OCI-LY1 (cell line): ENCODE measurements at regions not wholly inside any gene's neighbourhood (a gene's known extent, or its start where the extent isn't known, plus 50 kb on each side); places are given as distances from the start of the nearest gene placed in this dataset.

Source experiments
- H2AFZ ChIP-seq: fragments of 200-600 bp; sonication (generic), shearing (Covaris generic); 2 replicates; pipeline ENCODE4 v1.6.0; 2014; ENCODE audit warnings: antibody characterized with exemption, mild to moderate bottlenecking, low read length
- H3F3A ChIP-seq: fragments of 200-600 bp; sonication (generic), shearing (Covaris generic); 2 replicates; pipeline ENCODE4 v1.6.0; 2014; ENCODE audit warnings: mild to moderate bottlenecking, antibody characterized with exemption, low read length, moderate library complexity; ENCODE audit not compliant: insufficient read depth
- H3K27ac ChIP-seq: fragments of 200-600 bp; sonication (generic); 2 replicates; pipeline ENCODE4 v1.5.1; 2014; ENCODE audit warnings: low read length, mixed run types, mild to moderate bottlenecking, low read depth; ENCODE audit not compliant: poor library complexity, severe bottlenecking
- H3K27me3 ChIP-seq: fragments of 200-600 bp; sonication (generic); 2 replicates; pipeline ENCODE4 v1.6.0; 2014; ENCODE audit warnings: antibody characterized with exemption, mild to moderate bottlenecking, low read length, moderate library complexity; ENCODE audit not compliant: insufficient read depth
- H3K36me3 ChIP-seq: fragments of 200-600 bp; sonication (generic); 2 replicates; pipeline ENCODE4 v1.6.1; 2014; ENCODE audit warnings: mild to moderate bottlenecking, antibody characterized with exemption, low read length, moderate library complexity, mixed read lengths; ENCODE audit not compliant: insufficient read depth
- H3K4me1 ChIP-seq: fragments of 200-600 bp; sonication (generic); 2 replicates; pipeline ENCODE4 v1.5.1; 2014; ENCODE audit warnings: mild to moderate bottlenecking, low read length, moderate library complexity; ENCODE audit not compliant: insufficient read depth, severe bottlenecking
- H3K4me2 ChIP-seq: fragments of 200-600 bp; sonication (generic), shearing (Covaris generic); 2 replicates; pipeline ENCODE4 v1.6.1; 2014; ENCODE audit warnings: low read length
- H3K4me3 ChIP-seq: fragments of 200-600 bp; sonication (generic); 2 replicates; pipeline ENCODE4 v1.5.1; 2014; ENCODE audit warnings: low read length, low read depth, mild to moderate bottlenecking, mixed read lengths; ENCODE audit not compliant: poor library complexity, severe bottlenecking
- H3K79me2 ChIP-seq: fragments of 200-600 bp; shearing (Covaris generic); 2 replicates; pipeline ENCODE4 v1.6.1; 2016; ENCODE audit warnings: mixed run types, low read length, mixed read lengths; ENCODE audit not compliant: insufficient read depth
- H3K9ac ChIP-seq: fragments of 200-600 bp; sonication (generic), shearing (Covaris generic); 2 replicates; pipeline ENCODE4 v1.6.1; 2014; ENCODE audit warnings: mild to moderate bottlenecking, low read length, mixed read lengths
- H3K9me2 ChIP-seq: fragments of 200-600 bp; sonication (generic), shearing (Covaris generic); 2 replicates; pipeline ENCODE4 v1.6.1; 2014; ENCODE audit warnings: low read depth, mild to moderate bottlenecking, low read length, mixed read lengths
- H3K9me3 ChIP-seq: fragments of 200-600 bp; shearing (Covaris generic); 2 replicates; pipeline ENCODE4 v1.6.1; 2014; ENCODE audit warnings: low read length, mixed read lengths
- H4K20me1 ChIP-seq: fragments of 200-600 bp; sonication (generic), shearing (Covaris generic); 2 replicates; pipeline ENCODE4 v1.6.0; 2016; ENCODE audit warnings: mild to moderate bottlenecking, low read length; ENCODE audit not compliant: insufficient read depth
- EZH2 ChIP-seq: fragments of 200-600 bp; sonication (generic), shearing (Covaris generic); IDR thresholded peaks from 2 replicates; pipeline ENCODE4 v1.8.0; 2017; ENCODE audit warnings: borderline replicate concordance, mixed run types, mild to moderate bottlenecking, antibody characterized with exemption, low read length, moderate library complexity, mixed read lengths
- TF ChIP-seq, protein P1 (sequence below): fragments of 200-600 bp; sonication (generic), shearing (Covaris generic); IDR thresholded peaks from 2 replicates; pipeline ENCODE4 v1.5.1; 2017; ENCODE audit warnings: mild to moderate bottlenecking, antibody characterized with exemption, low read length, moderate library complexity, mixed read lengths

DNA sequence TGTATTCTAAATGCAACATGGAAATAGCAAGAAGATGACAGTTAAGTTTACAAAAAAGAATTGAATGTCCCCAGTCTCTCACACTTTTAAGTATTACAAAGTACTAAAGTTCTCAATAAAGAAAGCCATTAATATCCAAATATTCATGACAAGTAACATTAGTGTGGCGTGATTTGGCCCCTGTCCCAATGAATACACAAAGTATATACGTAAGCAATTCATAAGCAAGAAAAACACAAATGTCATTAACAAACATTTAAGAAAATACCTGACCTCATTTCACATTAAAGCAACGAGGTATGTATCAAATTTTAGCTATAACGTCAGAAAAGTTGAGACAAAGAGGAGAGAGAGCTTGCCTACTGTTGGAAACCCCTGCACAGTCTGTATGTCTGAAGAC, 241.9 kb upstream of the IRS2 start:
- Histone ChIP-seq H3K27me3 (no peaks in the 10 kb centered on the region), H3K4me3 (no peak overlapping the region), H3K9me2 (no peaks in the 10 kb centered on the region), H3K36me3 (no peaks in the 10 kb centered on the region), H4K20me1 (no peaks in the 10 kb centered on the region), H2AFZ (no peak overlapping the region), H3K4me1 (no peaks in the 10 kb centered on the region), H3K79me2 (no peaks in the 10 kb centered on the region), H3K27ac (no peak overlapping the region), H3F3A (no peaks in the 10 kb centered on the region), H3K4me2 (no peak overlapping the region), H3K9me3 (no peaks in the 10 kb centered on the region), H3K9ac (no peak overlapping the region)
- TF ChIP-seq, protein P1, sequence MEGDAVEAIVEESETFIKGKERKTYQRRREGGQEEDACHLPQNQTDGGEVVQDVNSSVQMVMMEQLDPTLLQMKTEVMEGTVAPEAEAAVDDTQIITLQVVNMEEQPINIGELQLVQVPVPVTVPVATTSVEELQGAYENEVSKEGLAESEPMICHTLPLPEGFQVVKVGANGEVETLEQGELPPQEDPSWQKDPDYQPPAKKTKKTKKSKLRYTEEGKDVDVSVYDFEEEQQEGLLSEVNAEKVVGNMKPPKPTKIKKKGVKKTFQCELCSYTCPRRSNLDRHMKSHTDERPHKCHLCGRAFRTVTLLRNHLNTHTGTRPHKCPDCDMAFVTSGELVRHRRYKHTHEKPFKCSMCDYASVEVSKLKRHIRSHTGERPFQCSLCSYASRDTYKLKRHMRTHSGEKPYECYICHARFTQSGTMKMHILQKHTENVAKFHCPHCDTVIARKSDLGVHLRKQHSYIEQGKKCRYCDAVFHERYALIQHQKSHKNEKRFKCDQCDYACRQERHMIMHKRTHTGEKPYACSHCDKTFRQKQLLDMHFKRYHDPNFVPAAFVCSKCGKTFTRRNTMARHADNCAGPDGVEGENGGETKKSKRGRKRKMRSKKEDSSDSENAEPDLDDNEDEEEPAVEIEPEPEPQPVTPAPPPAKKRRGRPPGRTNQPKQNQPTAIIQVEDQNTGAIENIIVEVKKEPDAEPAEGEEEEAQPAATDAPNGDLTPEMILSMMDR: no peak

DNA sequence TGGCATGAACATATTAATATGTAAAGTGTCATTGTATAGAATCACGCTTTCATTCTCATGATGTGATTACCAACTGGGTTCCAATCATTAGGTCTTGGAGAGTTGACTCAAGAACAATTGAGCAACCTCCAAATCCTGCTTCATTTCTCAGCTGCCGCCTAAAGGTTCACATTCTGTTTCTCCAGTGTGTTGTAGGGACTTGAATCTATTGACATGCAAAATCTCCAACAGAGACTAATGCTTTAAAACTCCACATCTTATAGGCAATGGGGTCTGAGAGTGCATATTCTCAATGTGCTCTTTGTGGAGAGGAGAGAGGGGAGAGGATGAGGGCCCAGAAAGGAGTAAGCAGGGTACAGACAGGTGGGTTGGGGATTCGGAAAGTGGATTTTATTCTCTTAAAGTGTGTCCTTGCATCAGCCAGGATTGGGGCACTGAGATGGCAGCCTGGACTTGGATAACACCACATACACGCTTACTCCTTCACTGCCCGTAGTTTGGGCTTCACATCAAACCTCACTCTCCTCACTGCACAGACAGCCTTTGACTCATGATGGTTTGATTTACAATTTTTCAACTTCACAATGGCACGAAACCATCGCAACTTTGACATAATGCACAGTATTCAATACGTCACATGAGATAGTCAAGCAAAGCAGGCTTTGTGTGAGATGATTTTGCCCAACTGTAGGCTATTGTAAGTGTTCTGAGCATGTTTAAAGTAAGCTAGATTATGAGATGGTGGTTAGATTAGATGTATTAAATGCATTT, 241.3 kb upstream of the IRS2 start:
- H3K79me2 ChIP-seq: no peaks in the 10 kb centered on the region
- H3K27ac ChIP-seq: no peak overlapping the region
- no peaks in the 10 kb centered on the region for H3K4me1 ChIP-seq
- no peak overlapping the region for H3K4me3 ChIP-seq
- no peaks in the 10 kb centered on the region for H3K27me3 ChIP-seq
- no peak overlapping the region for H3K4me2 ChIP-seq
- H2AFZ ChIP-seq: no peak overlapping the region
- H3K9me2 ChIP-seq: no peaks in the 10 kb centered on the region
- no peaks in the 10 kb centered on the region for H3K36me3 ChIP-seq
- no peaks in the 10 kb centered on the region for H4K20me1 ChIP-seq
- no peaks in the 10 kb centered on the region for H3K9me3 ChIP-seq
- no peaks in the 10 kb centered on the region for H3F3A ChIP-seq
- TF ChIP-seq EZH2: no peak
- TF ChIP-seq, protein P1: no peak
- no peak overlapping the region for H3K9ac ChIP-seq

DNA sequence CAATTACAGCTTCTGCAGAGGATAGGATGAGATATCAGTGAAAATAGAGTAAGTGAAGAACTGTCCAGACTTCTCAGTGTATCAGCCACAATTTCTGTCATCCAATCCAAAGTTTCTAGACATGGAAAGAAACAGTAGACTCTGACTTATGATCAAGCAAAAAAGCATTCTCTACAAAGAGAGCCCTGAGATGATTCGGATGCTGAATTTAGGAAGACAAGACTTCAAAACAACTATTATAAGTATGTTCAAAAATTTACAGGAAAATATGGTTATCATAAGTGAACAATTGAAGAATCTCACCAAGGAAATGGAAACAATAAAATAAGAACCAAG, 238.2 kb upstream of the IRS2 start:
- H2AFZ ChIP-seq: no peak overlapping the region
- no peaks in the 10 kb centered on the region for H4K20me1 ChIP-seq
- H3K27me3 ChIP-seq: no peaks in the 10 kb centered on the region
- TF ChIP-seq, protein P1: no peak
- TF ChIP-seq EZH2: no peak
- no peaks in the 10 kb centered on the region for H3F3A ChIP-seq
- no peaks in the 10 kb centered on the region for H3K9me3 ChIP-seq
- no peaks in the 10 kb centered on the region for H3K9me2 ChIP-seq
- H3K79me2 ChIP-seq: no peaks in the 10 kb centered on the region
- no peak overlapping the region for H3K27ac ChIP-seq
- no peaks in the 10 kb centered on the region for H3K36me3 ChIP-seq
- H3K4me1 ChIP-seq: no peaks in the 10 kb centered on the region
- H3K4me3 ChIP-seq: no peak overlapping the region
- H3K4me2 ChIP-seq: no peak overlapping the region
- H3K9ac ChIP-seq: no peak overlapping the region
